ENCODE measurements at regions not wholly inside any gene's neighbourhood (a gene's known extent, or its start where the extent isn't known, plus 50 kb on each side); places are given as distances from the start of the nearest gene placed in this dataset.

DNA sequence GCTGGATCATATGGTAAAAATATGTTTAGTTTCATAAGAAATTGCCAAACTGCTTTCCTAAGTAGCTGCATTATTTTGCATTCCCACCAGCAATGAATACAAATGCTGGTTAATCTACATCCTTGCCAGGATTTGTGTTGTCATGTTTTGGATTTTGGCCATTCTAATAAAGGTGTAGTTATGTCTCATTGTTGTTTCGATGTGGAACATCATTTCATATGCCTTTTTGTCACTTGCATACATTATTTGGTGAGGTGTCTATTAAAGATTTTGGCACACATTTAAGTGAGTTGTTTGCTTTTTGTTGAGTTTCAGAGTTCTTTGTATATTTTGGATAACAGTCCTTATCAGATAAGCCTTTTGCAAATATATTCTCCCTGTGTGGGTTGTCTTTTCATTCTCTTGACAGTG, 299.2 kb upstream of the TFPI start:
- Histone ChIP-seq H3K36me3 (no peaks in the 10 kb centered on the region), H3K27me3 (no peaks in the 10 kb centered on the region), H3K9me3 (no peaks in the 10 kb centered on the region), H3K4me3 (no peak overlapping the region), H3K27ac (no peak overlapping the region), H3K4me1 (peaks cover 0 to 3% (median 0%) of the 10 kb centered on the region in 4 donors)
- TF ChIP-seq EP300 (IDR thresholded peaks at IDR 0.05) (no peak), POLR2A (IDR thresholded peaks at IDR 0.05) (no peak), POLR2AphosphoS5 (IDR thresholded peaks at IDR 0.05) (no peak)
- TF ChIP-seq, protein P1, sequence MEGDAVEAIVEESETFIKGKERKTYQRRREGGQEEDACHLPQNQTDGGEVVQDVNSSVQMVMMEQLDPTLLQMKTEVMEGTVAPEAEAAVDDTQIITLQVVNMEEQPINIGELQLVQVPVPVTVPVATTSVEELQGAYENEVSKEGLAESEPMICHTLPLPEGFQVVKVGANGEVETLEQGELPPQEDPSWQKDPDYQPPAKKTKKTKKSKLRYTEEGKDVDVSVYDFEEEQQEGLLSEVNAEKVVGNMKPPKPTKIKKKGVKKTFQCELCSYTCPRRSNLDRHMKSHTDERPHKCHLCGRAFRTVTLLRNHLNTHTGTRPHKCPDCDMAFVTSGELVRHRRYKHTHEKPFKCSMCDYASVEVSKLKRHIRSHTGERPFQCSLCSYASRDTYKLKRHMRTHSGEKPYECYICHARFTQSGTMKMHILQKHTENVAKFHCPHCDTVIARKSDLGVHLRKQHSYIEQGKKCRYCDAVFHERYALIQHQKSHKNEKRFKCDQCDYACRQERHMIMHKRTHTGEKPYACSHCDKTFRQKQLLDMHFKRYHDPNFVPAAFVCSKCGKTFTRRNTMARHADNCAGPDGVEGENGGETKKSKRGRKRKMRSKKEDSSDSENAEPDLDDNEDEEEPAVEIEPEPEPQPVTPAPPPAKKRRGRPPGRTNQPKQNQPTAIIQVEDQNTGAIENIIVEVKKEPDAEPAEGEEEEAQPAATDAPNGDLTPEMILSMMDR (IDR thresholded peaks at IDR 0.05): no peak
- no peak for DNase-seq
- WGBS, 5 donors: 50 to 70% (median 58%) methylated on average over 1 of the region's 1 CpG
- intact Hi-C loops (cut with DNase I; ENCODE audit: low total_unique reads): no loop called here

DNA sequence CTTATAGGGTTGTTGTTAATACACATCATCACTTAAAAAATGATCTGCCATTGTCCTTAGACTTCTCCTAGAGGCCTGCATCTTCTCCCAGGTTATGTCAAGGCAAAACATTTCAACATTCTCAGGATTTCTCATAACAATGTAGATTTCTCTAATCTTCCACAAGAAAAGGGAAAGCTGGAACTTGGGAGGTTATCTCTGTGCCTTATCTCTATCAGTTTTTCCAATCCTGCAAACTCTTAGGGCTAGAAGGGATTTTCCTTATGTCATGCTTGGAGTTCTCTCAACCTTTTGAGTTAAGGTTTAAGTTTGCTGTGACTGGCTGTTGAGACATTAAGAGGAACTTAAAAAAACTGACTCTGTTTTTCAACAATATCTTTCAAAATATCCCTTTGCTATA, 300.6 kb upstream of the TFPI start:
- no peaks in the 10 kb centered on the region for H3K27me3 ChIP-seq
- H3K4me3 ChIP-seq: no peak overlapping the region
- intact Hi-C loops (cut with DNase I; ENCODE audit: low total_unique reads): no loop called here
- DNase-seq: no peak
- no peak overlapping the region for H3K27ac ChIP-seq
- H3K9me3 ChIP-seq: no peaks in the 10 kb centered on the region
- no peak for TF ChIP-seq POLR2AphosphoS5 (IDR thresholded peaks at IDR 0.05)
- TF ChIP-seq, protein P1 (IDR thresholded peaks at IDR 0.05): no peak
- no peaks in the 10 kb centered on the region for H3K36me3 ChIP-seq
- peaks cover 0 to 3% (median 0%) of the 10 kb centered on the region in 4 donors for H3K4me1 ChIP-seq

DNA sequence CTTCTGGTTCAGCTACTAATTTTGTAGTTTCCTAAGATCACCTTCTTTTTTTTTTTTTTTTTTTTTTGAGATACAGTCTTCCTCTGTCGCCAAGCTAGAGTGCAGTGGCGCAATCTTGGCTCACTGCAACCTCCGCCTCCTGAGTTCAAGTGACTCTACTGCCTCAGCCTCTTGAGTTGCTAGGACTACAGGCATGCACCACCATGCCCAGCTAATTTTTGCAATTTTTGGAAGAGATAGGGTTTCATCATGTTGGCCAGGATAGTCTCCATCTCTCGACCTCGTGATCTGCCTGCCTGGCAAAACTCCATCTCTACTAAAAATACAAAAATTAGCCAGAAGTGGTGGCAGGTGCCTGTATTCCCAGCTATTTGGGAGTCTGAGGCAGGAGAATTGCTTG, 301.5 kb upstream of the TFPI start:
- peaks cover 0 to 3% (median 0%) of the 10 kb centered on the region in 4 donors for H3K4me1 ChIP-seq
- no peak overlapping the region for H3K27ac ChIP-seq
- no peaks in the 10 kb centered on the region for H3K9me3 ChIP-seq
- H3K36me3 ChIP-seq: no peaks in the 10 kb centered on the region
- no peak for DNase-seq
- TF ChIP-seq POLR2A (IDR thresholded peaks at IDR 0.05): no peak
- no peaks in the 10 kb centered on the region for H3K27me3 ChIP-seq
- intact Hi-C loops (cut with DNase I; ENCODE audit: low total_unique reads): no loop called here
- no peak overlapping the region for H3K4me3 ChIP-seq
- 93 to 98% (median 96%) methylated on average over 5 of the region's 5 CpGs for WGBS, 5 donors

DNA sequence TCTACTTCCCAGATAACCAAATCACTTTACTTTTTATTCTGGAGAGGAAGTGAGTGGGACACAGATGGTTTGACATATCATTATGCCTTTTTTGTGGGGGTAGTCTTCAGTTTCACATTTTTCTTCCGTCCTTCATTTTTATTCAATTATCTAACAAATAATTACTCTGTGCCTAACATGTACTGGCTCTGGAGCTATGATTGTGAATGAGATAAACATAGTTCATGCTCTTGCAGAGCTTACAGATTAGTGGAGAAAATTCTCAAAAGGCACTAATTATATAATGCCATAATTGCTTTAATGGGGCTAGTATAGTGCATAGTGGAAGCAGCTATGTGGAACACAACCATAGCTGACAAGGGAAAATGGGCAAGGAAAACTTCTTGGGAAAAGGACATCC, 303.6 kb upstream of the TFPI start:
- H3K4me3 ChIP-seq: no peak overlapping the region
- intact Hi-C loops (cut with DNase I; ENCODE audit: low total_unique reads): no loop called here
- TF ChIP-seq POLR2A (IDR thresholded peaks at IDR 0.05) (no peak), EP300 (IDR thresholded peaks at IDR 0.05) (no peak), POLR2AphosphoS5 (IDR thresholded peaks at IDR 0.05) (no peak)
- TF ChIP-seq, protein P1 (IDR thresholded peaks at IDR 0.05): no peak
- no peaks in the 10 kb centered on the region for H3K9me3 ChIP-seq
- no peaks in the 10 kb centered on the region for H3K36me3 ChIP-seq
- no peaks in the 10 kb centered on the region for H3K27me3 ChIP-seq
- H3K4me1 ChIP-seq: peaks cover 0 to 3% (median 0%) of the 10 kb centered on the region in 4 donors
- no peak overlapping the region for H3K27ac ChIP-seq
- 43 to 64% (median 58%) methylated on average over 1 of the region's 1 CpG for WGBS, 5 donors
- no peak for DNase-seq

DNA sequence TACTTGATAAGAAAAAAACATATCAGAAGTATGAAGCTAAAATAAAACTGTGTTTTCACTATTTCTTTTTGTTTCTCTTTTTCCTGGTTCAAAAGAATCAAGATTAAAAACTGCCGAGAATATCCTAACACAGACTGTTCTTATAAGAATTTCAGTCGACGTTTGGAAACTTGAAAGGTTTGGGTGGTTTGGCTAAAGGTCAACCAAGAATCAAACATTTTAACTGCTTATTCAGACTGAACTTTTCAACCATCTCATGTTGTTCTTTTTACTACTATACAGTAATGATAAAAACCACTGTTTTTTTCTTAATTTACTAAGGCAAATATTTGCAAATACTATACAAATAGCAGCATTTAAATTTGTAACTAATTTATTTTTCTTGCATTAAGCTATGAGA, 308.5 kb upstream of the TFPI start:
- no peaks in the 10 kb centered on the region for H3K36me3 ChIP-seq
- no peaks in the 10 kb centered on the region for H3K27me3 ChIP-seq
- H3K4me3 ChIP-seq: no peak overlapping the region
- no peaks in the 10 kb centered on the region for H3K9me3 ChIP-seq
- H3K27ac ChIP-seq: no peak overlapping the region
- intact Hi-C loops (cut with DNase I; ENCODE audit: low total_unique reads): no loop called here
- TF ChIP-seq POLR2AphosphoS5 (IDR thresholded peaks at IDR 0.05) (no peak), EP300 (IDR thresholded peaks at IDR 0.05) (no peak), POLR2A (IDR thresholded peaks at IDR 0.05) (no peak)
- TF ChIP-seq, protein P1 (IDR thresholded peaks at IDR 0.05): no peak
- H3K4me1 ChIP-seq: no peaks in the 10 kb centered on the region
- DNase-seq: no peak
- 13 to 26% (median 19%) methylated on average over 3 of the region's 3 CpGs for WGBS, 5 donors

Measured in stomach (tissue), 8 donors.